ENCODE measurements at regions not wholly inside any gene's neighbourhood (a gene's known extent, or its start where the extent isn't known, plus 50 kb on each side); places are given as distances from the start of the nearest gene placed in this dataset.
"Not testable (repeated sequence)": the region's sequence is repeated elsewhere in the genome, so short reads cannot be mapped to it uniquely, and the experiment has no call there.

DNA sequence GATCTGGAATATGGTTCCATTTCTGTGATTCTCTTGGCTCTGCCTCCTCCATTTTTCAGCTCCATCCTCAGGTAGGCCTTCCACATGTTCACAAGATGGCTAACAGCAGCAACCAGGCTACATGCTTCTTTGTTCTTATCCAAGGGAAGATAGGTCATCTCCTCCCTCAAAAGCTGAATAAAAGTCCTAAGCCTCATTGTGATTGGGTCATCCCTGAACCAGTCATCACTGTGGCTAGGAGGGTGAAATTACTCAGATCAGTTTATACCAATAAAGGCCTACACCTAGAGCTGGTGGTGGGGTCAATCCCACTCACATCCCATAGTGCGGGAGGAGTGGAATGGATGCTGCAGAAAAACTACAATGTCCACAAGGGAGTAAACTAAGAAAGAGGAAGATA is 131.6 kb upstream of the HUWE1 start:
- H3K9me3 ChIP-seq; ATAC-seq (replicated peaks in 1 of 4); H3K36me3 ChIP-seq (ENCODE audit: control insufficient read depth in 2 of 2, extremely low read depth in 1 of 2, insufficient read depth in 1 of 2, low read length in 1 of 2); H3K27ac ChIP-seq (ENCODE audit: low read length); H3K4me3 Mint-ChIP-seq; H3K27ac Mint-ChIP-seq; DNase-seq; H3K4me1 Mint-ChIP-seq; H3K4me1 ChIP-seq (ENCODE audit: control insufficient read depth in 1 of 2, extremely low read depth in 1 of 2, insufficient read depth in 2 of 2, low read length in 2 of 2); CTCF ChIA-PET; H3K27me3 ChIP-seq (replicated peaks in 1 of 2; ENCODE audit: control insufficient read depth in 2 of 2, extremely low read depth in 1 of 2, insufficient read depth in 2 of 2, low read length in 1 of 2); H3K36me3 Mint-ChIP-seq; H3K4me3 ChIP-seq (ENCODE audit: control insufficient read depth in 1 of 2, extremely low read depth in 1 of 2, low read length in 1 of 2); H3K9me3 Mint-ChIP-seq: not testable (repeated sequence)
- POLR2A ChIA-PET = interaction anchor here in 1 of 2 donors (0.6 kb wide), 1 partner anchor 107 kb away, joined by 3 read pairs; no protein-coding TSS in a partner anchor
- peaks cover 0 to 11% of the 10 kb centered on the region in 2 donors for H3K27me3 Mint-ChIP-seq
- WGBS (ENCODE audit: insufficient coverage) = no CpG with 5 or more reads among the region's 1 CpG

GRCh38 chrX:53817548-53817947 is 131.0 kb upstream of the HUWE1 start:
- H3K4me1 Mint-ChIP-seq = peaks cover 0 to 5% (median 0%) of the 10 kb centered on the region in 3 donors
- ChIA-PET CTCF (no interaction called here), POLR2A (no interaction called here)
- no peak overlapping the region for H3K27ac ChIP-seq (ENCODE audit: low read length)
- H3K4me3 Mint-ChIP-seq = no peak overlapping the region
- H3K27ac Mint-ChIP-seq = no peak overlapping the region
- H3K9me3 Mint-ChIP-seq = no peaks in the 10 kb centered on the region
- no peaks in the 10 kb centered on the region for H3K9me3 ChIP-seq
- DNase-seq (no peak), ATAC-seq (replicated peaks in 1 of 4) (no peak)
- H3K36me3 ChIP-seq (ENCODE audit: control insufficient read depth in 2 of 2, extremely low read depth in 1 of 2, insufficient read depth in 1 of 2, low read length in 1 of 2) = no peaks in the 10 kb centered on the region
- no peaks in the 10 kb centered on the region for H3K36me3 Mint-ChIP-seq
- WGBS (ENCODE audit: insufficient coverage) = no CpG with 5 or more reads among the region's 3 CpGs
- no peaks in the 10 kb centered on the region for H3K4me1 ChIP-seq (ENCODE audit: control insufficient read depth in 1 of 2, extremely low read depth in 1 of 2, insufficient read depth in 2 of 2, low read length in 2 of 2)
- no peak overlapping the region for H3K4me3 ChIP-seq (ENCODE audit: control insufficient read depth in 1 of 2, extremely low read depth in 1 of 2, low read length in 1 of 2)
- H3K27me3 Mint-ChIP-seq = peaks cover 0 to 11% of the 10 kb centered on the region in 2 donors
- H3K27me3 ChIP-seq (replicated peaks in 1 of 2; ENCODE audit: control insufficient read depth in 2 of 2, extremely low read depth in 1 of 2, insufficient read depth in 2 of 2, low read length in 1 of 2) = no peaks in the 10 kb centered on the region

DNA sequence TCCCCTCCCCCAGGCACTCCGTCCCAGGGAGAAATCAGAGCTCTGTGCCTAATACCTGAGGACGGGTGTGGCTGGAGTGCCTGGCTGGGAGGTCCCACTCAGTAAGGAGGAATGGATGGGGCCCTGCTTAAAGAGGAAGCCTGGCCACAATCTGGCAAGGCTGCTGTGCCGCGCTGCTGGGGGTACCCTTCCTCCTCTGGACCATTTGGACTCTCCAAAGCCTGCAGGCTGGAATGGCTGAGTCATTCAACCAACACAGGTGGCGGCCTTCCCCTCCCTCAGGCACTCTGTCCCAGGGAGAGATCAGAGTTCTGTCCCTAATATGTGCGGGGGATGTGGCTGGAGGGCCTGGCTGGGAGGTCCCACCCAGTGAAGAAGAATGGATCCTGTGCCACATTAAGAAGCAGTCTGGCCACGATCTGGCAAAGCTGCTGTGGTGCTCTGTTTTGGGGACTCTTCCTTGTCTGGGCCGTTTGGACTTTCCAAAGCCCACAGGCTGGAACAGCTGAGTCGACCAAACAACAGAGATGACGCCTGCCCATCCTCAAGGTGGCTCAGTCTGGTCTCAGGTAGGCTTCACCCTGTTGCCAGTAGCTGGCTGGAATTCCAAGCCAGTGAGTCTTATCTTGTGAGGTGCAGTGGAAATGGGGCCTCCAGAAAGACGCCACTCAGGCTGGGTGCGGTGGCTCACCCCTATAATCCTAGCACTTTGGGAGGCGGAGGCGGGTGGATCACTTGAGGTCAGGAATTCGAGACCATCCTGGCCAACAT is 127.3 kb upstream of the HUWE1 start:
- no peaks in the 10 kb centered on the region for H3K27me3 ChIP-seq (replicated peaks in 1 of 2; ENCODE audit: control insufficient read depth in 2 of 2, extremely low read depth in 1 of 2, insufficient read depth in 2 of 2, low read length in 1 of 2)
- no peak for DNase-seq
- H3K27me3 Mint-ChIP-seq = peaks cover 0 to 6% of the 10 kb centered on the region in 2 donors
- no peaks in the 10 kb centered on the region for H3K9me3 Mint-ChIP-seq
- no peak overlapping the region for H3K4me3 ChIP-seq (ENCODE audit: control insufficient read depth in 1 of 2, extremely low read depth in 1 of 2, low read length in 1 of 2)
- 85% methylated on average over 2 of the region's 15 CpGs for WGBS (ENCODE audit: insufficient coverage)
- H3K4me3 Mint-ChIP-seq = no peak overlapping the region
- no peaks in the 10 kb centered on the region for H3K36me3 ChIP-seq (ENCODE audit: control insufficient read depth in 2 of 2, extremely low read depth in 1 of 2, insufficient read depth in 1 of 2, low read length in 1 of 2)
- H3K27ac Mint-ChIP-seq = no peak overlapping the region
- H3K27ac ChIP-seq (ENCODE audit: low read length) = no peak overlapping the region
- no peaks in the 10 kb centered on the region for H3K36me3 Mint-ChIP-seq
- POLR2A ChIA-PET = no interaction called here
- peaks cover 0 to 5% (median 0%) of the 10 kb centered on the region in 3 donors for H3K4me1 Mint-ChIP-seq
- no peak for ATAC-seq (replicated peaks in 1 of 4)
- H3K9me3 ChIP-seq = no peaks in the 10 kb centered on the region
- CTCF ChIA-PET = no interaction called here
- H3K4me1 ChIP-seq (ENCODE audit: control insufficient read depth in 1 of 2, extremely low read depth in 1 of 2, insufficient read depth in 2 of 2, low read length in 2 of 2) = no peaks in the 10 kb centered on the region

DNA sequence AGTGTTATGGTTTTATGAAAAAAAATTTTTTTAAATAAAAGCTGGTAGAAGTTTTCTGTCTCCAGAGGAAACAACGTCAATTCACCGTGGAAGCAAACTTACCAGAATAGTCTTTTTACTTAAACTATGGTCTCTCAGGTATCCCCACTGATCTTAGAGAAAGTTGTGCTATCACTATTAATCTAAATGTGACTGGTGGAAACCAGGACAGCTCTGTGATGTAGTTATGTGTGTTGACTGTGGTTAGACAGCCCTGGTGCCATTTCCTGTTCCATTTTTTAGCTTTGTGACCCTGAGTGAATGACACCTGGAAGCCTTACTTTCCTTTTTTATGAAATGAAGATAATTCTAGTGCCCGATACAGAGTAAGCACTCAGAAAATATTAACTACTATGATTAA is 111.8 kb upstream of the HUWE1 start:
- Histone ChIP-seq H3K4me1 (ENCODE audit: control insufficient read depth in 1 of 2, extremely low read depth in 1 of 2, insufficient read depth in 2 of 2, low read length in 2 of 2) (no peaks in the 10 kb centered on the region), H3K36me3 (ENCODE audit: control insufficient read depth in 2 of 2, extremely low read depth in 1 of 2, insufficient read depth in 1 of 2, low read length in 1 of 2) (no peaks in the 10 kb centered on the region), H3K27ac (ENCODE audit: low read length) (no peak overlapping the region), H3K27me3 (replicated peaks in 1 of 2; ENCODE audit: control insufficient read depth in 2 of 2, extremely low read depth in 1 of 2, insufficient read depth in 2 of 2, low read length in 1 of 2) (no peaks in the 10 kb centered on the region), H3K9me3 (no peaks in the 10 kb centered on the region), H3K4me3 (ENCODE audit: control insufficient read depth in 1 of 2, extremely low read depth in 1 of 2, low read length in 1 of 2) (no peak overlapping the region)
- Mint-ChIP-seq H3K4me3 (no peak overlapping the region), H3K9me3 (peaks cover 3 to 13% (median 5%) of the 10 kb centered on the region in 3 donors), H3K27me3 (peaks cover 0 to 20% of the 10 kb centered on the region in 2 donors), H3K36me3 (no peaks in the 10 kb centered on the region), H3K4me1 (peaks cover 0 to 15% (median 0%) of the 10 kb centered on the region in 3 donors), H3K27ac (no peak overlapping the region)
- DNase-seq (peak in 1 of 35 experiments; percentile 5), ATAC-seq (replicated peaks in 1 of 4) (no peak)
- POLR2A ChIA-PET = no interaction called here
- WGBS (ENCODE audit: insufficient coverage) = no CpG with 5 or more reads among the region's 3 CpGs
- CTCF ChIA-PET = interaction anchor here in 1 of 2 donors (0.6 kb wide), 1 partner anchor 90 kb away, joined by 5 read pairs; no protein-coding TSS in a partner anchor

- ATAC-seq (replicated peaks in 1 of 4) (no peak), DNase-seq (no peak)
- Histone ChIP-seq H3K36me3 (ENCODE audit: control insufficient read depth in 2 of 2, extremely low read depth in 1 of 2, insufficient read depth in 1 of 2, low read length in 1 of 2) (no peaks in the 10 kb centered on the region), H3K9me3 (no peaks in the 10 kb centered on the region), H3K4me1 (ENCODE audit: control insufficient read depth in 1 of 2, extremely low read depth in 1 of 2, insufficient read depth in 2 of 2, low read length in 2 of 2) (no peaks in the 10 kb centered on the region), H3K27ac (ENCODE audit: low read length) (no peak overlapping the region), H3K4me3 (ENCODE audit: control insufficient read depth in 1 of 2, extremely low read depth in 1 of 2, low read length in 1 of 2) (no peak overlapping the region), H3K27me3 (replicated peaks in 1 of 2; ENCODE audit: control insufficient read depth in 2 of 2, extremely low read depth in 1 of 2, insufficient read depth in 2 of 2, low read length in 1 of 2) (no peaks in the 10 kb centered on the region)
- peaks cover 0 to 9% (median 3%) of the 10 kb centered on the region in 3 donors for H3K9me3 Mint-ChIP-seq
- POLR2A ChIA-PET = no interaction called here
- H3K36me3 Mint-ChIP-seq = no peaks in the 10 kb centered on the region
- H3K4me3 Mint-ChIP-seq = no peak overlapping the region
- no peak overlapping the region for H3K27ac Mint-ChIP-seq
- no CpG with 5 or more reads among the region's 2 CpGs for WGBS (ENCODE audit: insufficient coverage)
- H3K4me1 Mint-ChIP-seq = peaks cover 0 to 15% (median 0%) of the 10 kb centered on the region in 3 donors
- CTCF ChIA-PET = no interaction called here
- H3K27me3 Mint-ChIP-seq = peaks cover 0 to 20% of the 10 kb centered on the region in 2 donors
Measured at GRCh38 chrX:53795576-53795975, 109.1 kb upstream of the HUWE1 start.

DNA sequence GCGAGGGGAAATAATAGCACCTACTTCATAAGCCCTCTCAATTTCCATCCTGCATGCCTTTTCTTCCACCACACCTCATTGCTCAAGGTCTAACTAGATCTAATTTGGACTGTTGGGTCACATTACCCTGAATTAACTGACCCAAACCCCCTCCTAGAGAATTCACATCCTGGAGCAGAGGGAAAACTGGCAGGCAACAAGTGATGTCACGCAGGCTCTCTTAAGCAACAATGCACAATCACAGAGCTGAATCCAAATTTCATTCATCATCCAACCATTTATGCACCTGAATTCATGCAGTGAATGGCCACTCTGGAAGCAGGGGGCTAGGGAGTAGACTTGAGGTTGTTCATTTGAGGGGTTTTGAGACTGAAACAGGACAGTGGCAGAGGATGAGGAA is 107.7 kb upstream of the HUWE1 start:
- Mint-ChIP-seq H3K36me3 (no peaks in the 10 kb centered on the region), H3K27ac (no peak overlapping the region), H3K27me3 (peaks cover 0 to 20% of the 10 kb centered on the region in 2 donors), H3K4me3 (no peak overlapping the region), H3K4me1 (peaks cover 0 to 15% (median 0%) of the 10 kb centered on the region in 3 donors), H3K9me3 (peaks cover 0 to 4% (median 3%) of the 10 kb centered on the region in 3 donors)
- no peaks in the 10 kb centered on the region for H3K36me3 ChIP-seq (ENCODE audit: control insufficient read depth in 2 of 2, extremely low read depth in 1 of 2, insufficient read depth in 1 of 2, low read length in 1 of 2)
- ChIA-PET POLR2A (no interaction called here), CTCF (no interaction called here)
- no peaks in the 10 kb centered on the region for H3K9me3 ChIP-seq
- H3K4me3 ChIP-seq (ENCODE audit: control insufficient read depth in 1 of 2, extremely low read depth in 1 of 2, low read length in 1 of 2) = no peak overlapping the region
- no peaks in the 10 kb centered on the region for H3K4me1 ChIP-seq (ENCODE audit: control insufficient read depth in 1 of 2, extremely low read depth in 1 of 2, insufficient read depth in 2 of 2, low read length in 2 of 2)
- ATAC-seq (replicated peaks in 1 of 4) (no peak), DNase-seq (no peak)
- no peak overlapping the region for H3K27ac ChIP-seq (ENCODE audit: low read length)
- WGBS (ENCODE audit: insufficient coverage) = 100% methylated on average over 1 of the region's 2 CpGs
- no peaks in the 10 kb centered on the region for H3K27me3 ChIP-seq (replicated peaks in 1 of 2; ENCODE audit: control insufficient read depth in 2 of 2, extremely low read depth in 1 of 2, insufficient read depth in 2 of 2, low read length in 1 of 2)
